ENCODE measurements at regions not wholly inside any gene's neighbourhood (a gene's known extent, or its start where the extent isn't known, plus 50 kb on each side); places are given as distances from the start of the nearest gene placed in this dataset.

- ATAC-seq = no peak
- DNase-seq (ENCODE audit: low spot score) = no peak
These were observed 255.6 kb downstream of the PREX1 start for GRCh38 chr20:48571949-48572847.

DNA sequence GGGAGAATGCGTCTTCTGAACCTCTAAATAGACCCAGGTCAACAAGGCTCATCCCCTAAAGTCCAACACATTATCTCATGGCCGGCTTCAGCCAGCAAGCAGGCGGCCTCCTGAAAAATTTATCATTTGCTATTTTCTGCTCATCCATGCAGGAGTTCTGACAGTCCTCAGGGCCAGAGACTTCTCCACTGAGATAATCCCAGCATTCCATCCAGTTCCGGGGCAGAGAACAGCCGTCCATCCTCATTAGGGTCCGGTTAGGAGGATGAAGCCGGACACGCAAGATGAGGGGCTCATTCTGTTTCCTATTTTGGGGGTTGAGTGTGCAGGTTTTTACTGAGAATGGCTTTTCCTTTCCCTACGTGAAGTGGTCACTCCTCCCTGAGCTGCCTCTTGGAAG lies 258.1 kb downstream of the PREX1 start:
- DNase-seq (ENCODE audit: low spot score) (no peak), ATAC-seq (no peak)

DNA sequence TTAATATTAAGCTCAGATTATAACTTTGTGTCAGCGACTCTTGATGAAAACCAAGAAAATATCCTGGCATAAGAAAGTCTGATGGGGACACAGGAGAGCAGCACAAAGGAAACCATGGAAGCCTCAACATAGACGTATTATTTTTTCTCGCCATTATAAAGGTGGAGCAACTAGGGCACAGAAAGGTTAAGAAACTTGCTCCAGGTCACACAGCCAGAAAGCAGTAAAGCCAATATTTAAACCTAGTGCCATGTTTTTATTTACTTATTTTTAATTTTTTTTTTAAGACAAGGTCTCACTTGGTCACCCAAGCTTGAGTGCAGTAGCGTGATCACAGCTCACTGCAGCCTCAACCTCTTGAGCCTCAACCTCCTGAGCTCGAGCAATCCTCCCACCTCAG lies 259.3 kb downstream of the PREX1 start:
- ATAC-seq (no peak), DNase-seq (ENCODE audit: low spot score) (no peak)

DNA sequence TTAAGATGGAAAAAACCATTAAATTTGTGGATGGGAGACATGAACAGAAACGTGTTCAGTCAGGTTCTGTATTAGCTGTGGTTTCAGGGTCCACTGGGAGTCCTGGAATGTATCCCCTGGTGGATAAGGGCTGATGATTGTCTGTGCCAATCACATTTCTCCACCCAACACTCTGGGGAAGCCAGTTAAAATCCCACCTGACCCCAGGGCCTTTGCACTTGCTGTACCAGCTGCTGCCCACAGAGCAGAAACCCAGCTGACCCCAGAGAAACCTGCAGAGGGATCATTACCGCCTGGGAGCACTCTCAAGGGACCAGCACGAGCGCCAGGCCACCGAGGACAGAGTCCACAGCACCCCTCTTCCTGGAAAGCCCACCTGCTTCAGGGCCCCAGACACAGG lies 260.7 kb downstream of the PREX1 start:
- no peak for ATAC-seq
- DNase-seq (ENCODE audit: low spot score) = no peak

DNA sequence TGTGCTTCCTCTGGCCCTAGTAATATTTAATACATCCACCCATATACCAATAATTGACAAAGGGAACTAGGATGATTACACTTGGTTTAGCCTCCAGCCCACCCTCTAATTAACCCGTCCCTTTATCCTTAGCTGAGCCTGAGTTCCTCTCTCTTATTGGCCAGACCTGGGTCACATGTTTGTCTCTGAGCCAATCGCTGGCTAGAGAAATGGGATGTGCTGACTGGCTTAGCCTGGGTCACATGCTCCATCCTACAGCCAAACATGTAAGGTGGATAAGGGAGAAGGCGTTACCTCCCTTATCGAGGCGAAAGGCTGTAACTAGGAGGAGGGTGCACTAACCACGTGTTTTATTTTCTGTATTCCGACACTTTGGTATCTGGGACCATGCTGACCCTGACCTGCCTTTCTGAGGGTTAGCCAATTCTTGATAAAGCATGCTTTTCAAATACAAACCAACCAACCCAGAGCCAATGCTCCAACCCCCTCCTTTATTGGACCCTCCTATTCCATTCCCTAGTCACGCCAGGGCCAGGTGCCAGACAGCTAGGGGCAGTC lies 262.7 kb downstream of the PREX1 start:
- ATAC-seq (no peak), DNase-seq (ENCODE audit: low spot score) (no peak)

DNA sequence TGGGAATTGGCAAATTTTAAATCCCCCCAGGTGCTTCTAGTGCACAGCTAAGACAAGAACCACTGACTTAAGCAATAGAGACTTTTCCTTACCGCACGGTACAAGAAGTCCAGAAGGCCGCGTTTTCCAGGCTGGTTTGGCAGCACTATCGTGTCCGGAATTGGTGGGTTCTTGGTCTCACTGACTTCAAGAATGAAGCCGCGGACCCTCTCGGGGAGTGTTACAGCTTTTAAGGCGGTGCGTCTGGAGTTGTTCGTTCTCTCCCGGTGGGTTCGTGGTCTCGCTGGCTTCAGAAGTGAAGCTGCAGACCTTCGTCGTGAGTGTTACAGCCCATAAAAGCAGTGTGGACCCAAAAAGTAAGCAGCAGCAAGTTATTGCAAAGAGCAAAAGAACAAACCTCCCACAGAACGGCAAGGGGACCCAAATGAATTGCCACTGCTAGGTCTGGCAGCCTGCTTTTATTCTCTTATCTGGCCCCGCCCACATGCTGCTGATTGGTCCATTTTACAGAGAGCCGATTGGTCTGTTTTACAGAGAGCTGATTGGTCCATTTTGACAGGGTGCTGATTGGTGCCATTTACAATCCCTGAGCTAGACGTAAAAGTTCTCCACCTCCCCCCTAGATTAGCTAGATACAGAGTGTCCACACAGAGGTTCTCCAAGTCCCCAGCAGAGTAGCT lies 264.5 kb downstream of the PREX1 start:
- ATAC-seq (no peak), DNase-seq (ENCODE audit: low spot score) (no peak)

DNA sequence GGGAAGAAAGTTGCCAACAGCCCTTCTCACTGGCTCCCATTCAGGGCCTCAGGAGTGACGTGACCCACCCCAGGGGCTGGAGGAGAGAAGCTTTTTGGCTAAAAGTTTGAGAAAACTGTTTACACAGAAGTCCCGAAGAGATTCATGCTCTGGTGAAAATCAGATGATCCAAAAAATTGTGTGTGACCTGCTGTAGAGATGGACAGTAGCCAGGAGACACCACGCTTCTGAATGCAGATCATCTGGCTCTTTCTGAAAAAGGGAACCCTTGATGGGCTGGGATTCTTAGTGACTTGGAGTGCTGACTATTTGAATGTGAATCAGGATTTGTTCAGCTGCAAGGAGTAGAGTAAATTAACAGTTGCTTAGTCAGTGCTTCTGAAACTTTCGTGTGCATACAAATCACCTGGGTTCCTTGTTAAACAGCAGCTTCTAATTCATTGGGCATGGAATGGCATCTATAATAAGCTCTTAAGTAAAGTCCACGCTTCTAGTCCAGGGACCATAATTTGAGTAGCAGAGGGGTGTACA lies 265.1 kb downstream of the PREX1 start:
- DNase-seq (ENCODE audit: low spot score) = no peak

GRCh38 chr20:48558906-48559305 lies 268.9 kb downstream of the PREX1 start:
- ATAC-seq = no peak
- DNase-seq (ENCODE audit: low spot score) = no peak

More for the DNA sequence above, 265.1 kb downstream of the PREX1 start:
- ATAC-seq = no peak

- DNase-seq (ENCODE audit: low spot score) (no peak), ATAC-seq (no peak)
These were observed 270.4 kb downstream of the PREX1 start for GRCh38 chr20:48557380-48557779.

- no peak for DNase-seq (ENCODE audit: low spot score)
- ATAC-seq = no peak
These were observed 270.8 kb downstream of the PREX1 start for GRCh38 chr20:48556956-48557355.

DNA sequence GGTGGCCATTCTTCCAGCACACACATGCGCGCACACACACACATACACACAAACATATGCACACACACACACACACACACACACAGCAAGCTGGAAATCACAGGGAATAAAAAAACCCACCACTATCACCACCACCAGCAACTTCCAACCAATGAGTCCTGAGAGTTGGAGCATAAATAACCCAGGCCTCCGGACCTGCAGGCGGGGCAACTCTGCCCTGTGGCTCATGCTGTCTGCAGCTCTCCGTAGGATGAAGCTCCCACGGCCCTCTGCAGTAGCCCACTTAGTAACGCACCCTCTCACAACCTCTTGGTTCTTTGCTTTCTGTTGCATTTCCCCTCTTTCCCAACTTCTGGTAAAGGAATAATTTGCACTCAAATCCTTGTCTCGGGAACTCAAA lies 275.2 kb downstream of the PREX1 start:
- DNase-seq (ENCODE audit: low spot score) = no peak
- ATAC-seq = no peak

- ATAC-seq (no peak), DNase-seq (ENCODE audit: low spot score) (no peak)
These were observed 277.0 kb downstream of the PREX1 start for GRCh38 chr20:48550814-48551213.

DNA sequence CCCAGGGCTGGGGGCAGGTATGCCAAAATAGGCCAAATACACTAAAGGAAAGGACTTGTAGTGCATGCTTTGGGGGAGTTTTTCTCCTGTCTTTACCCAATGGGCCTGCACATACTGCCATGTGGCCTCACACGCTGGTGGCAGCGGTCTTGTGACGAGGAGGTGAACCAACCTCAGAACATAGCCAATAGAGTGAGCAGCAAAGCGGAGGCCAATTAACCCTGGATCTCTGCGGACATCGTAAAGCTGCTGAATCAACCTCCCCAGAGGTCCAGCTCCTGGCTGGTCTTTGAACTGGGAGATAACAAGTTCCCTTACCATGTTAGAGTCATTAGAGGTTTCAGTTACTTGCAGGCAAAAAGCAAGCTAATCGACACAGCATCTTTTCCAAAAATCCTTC lies 280.1 kb downstream of the PREX1 start:
- DNase-seq (ENCODE audit: low spot score) (no peak), ATAC-seq (no peak)

DNA sequence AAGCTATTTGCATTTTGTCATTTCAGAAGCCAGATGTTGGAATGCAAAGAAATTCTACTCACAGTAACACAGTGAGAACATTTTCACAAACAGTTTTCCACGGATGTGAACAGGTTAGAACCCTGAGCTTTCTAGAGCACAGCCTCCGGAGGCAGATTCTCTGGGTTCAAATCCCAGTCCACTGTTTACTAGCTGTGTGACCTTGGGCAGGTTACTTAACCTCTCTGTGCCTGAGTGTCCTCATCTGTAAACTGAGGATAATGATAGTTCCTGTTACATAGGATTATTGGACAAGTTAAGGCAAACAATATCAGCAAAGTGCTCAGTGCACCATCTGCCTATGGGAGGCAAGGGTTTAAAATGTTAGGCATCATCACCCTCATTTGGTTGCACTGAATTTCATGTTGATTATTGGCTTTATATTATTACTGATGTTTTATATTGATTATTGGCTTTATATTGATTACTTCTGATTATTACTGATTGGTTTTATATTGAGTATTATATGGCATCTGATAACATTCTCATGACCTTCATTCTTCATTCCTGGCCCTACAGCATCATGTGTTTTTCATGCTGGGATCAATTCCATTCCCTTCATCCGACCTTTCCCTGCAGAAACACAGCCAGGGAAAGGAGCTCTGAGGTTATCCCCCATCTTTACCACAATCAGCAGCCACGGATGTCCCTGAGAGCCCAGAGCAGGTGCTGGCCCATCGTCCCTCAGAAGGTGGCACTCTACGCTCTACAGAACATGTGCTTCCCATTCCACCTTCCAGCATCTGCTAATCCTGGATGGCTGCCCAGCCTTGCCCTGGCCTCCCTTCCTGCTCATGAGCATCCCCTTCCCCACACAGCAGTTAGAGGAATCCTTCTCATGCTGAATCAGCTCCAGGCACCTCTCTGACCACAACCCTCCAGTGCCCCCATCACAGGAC lies 283.1 kb downstream of the PREX1 start:
- DNase-seq (ENCODE audit: low spot score) (no peak), ATAC-seq (no peak)

GRCh38 chr20:48541581-48542071 lies 286.2 kb downstream of the PREX1 start:
- DNase-seq (ENCODE audit: low spot score) (no peak), ATAC-seq (no peak)

DNA sequence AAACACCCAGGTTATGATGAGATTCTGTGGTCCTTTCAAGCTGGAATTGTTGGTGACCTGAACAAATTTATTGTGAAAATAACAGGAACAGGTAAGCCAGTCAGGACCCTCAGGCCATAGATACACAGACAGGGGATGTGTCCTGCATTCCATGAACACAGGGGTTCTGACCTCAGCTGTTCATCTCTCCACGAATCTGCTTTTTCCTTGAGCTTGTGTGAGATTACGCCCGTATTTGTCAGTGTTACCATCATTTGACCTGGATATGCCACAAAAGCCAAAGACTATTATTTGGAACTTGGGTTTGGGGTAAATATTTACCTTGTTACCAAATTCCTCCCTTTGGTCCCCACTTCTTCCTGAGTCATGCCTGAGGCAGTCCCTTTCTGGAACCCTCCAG lies 288.9 kb downstream of the PREX1 start:
- ATAC-seq = no peak
- no peak for DNase-seq (ENCODE audit: low spot score)

DNA sequence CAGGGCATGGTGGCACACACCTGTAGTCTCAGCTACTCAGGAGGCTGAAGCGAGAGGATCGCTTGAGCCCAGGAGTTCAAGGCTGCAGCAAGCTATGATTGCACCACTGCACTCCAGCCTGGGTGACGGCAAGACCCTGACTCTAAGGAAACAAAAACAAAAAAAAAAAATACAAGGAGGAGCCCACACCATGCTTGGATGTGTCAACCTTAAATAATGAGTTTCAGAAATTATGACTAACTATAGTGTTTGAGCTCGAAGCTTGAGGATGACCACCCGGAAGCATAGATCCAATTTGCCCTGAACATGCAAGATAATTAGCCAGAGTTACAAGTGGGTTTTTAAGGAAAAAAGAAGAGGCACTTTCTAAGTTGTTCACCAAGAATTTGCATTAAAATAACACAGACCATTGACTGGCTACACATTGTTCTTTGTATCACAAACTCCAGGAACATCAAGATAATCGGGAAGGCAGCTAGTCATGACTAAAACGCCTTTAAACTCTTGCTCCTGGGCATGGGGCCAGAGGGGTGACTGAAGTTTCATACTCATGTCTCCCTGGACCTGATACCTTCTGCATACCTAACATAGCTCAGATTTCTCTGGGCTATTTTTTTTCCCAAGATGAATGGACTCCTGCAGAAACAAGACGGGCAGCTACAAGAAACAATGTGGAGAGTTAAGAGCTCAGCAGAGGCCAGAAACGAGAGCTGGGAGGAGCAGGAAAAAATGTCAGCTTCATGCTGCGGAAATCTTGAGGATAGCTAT lies 289.6 kb downstream of the PREX1 start:
- ATAC-seq (no peak), DNase-seq (ENCODE audit: low spot score) (no peak)

DNA sequence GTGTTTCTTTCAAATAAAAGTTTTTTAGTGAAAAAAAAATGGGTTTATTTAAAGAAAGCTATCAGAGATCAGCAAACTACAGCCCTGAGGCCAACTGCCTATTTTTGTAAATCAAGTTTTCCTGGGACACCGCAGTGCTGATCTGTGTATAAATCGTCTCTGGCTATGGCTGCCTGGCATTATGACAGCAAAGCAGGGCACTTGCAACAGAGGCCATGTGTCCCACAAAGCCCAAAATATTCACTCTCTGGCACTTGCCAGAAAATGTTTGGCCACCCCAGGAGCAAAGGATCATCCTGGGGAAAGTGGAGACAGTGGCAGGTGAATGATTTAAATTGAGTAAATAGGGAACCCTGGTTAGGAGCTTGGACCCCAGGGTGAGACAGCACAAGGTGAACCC lies 291.6 kb downstream of the PREX1 start:
- ATAC-seq = no peak
- no peak for DNase-seq (ENCODE audit: low spot score)

- no peak for ATAC-seq
- no peak for DNase-seq (ENCODE audit: low spot score)
These were observed 292.2 kb downstream of the PREX1 start for GRCh38 chr20:48535556-48535955.

GRCh38 chr20:48532028-48532427 lies 295.8 kb downstream of the PREX1 start:
- ATAC-seq (no peak), DNase-seq (ENCODE audit: low spot score) (no peak)

All from left lobe of liver (tissue), 2 donors.